ENCODE measurements at regions not wholly inside any gene's neighbourhood (a gene's known extent, or its start where the extent isn't known, plus 50 kb on each side); places are given as distances from the start of the nearest gene placed in this dataset.

DNA sequence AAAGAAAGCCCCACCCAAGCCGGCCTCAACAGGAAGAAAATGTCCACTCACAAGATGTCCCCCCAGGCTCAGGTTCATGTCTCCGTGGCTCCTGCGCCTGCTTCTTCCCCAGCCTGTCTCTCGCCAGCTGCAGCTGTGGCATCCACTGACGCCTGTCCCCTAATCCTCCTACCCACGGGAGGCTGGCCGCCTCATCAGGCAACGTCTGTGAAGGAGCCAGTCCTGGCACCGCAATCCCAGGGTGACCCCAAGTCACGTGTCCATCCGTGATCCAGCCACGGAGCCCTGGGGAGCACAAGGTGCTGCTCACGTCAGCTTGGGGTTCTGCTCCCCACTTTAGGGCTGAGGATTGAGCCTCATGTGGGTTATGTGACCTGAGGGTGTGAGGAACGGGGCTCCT lies 640.3 kb downstream of the CDH26 start:
- no peak for TF ChIP-seq CTCF (conservative IDR thresholded peaks at IDR 0.05; ENCODE audit: low read depth, low read length)
- TF ChIP-seq USF2 (IDR thresholded peaks at IDR 0.05; ENCODE audit: low read depth, low read length), result no peak
- no peak for TF ChIP-seq SMC3 (IDR thresholded peaks at IDR 0.05; ENCODE audit: low read depth, low read length)
- TF ChIP-seq MXI1 (IDR thresholded peaks at IDR 0.05; ENCODE audit: borderline replicate concordance, low read depth, low read length), result no peak
- TF ChIP-seq, protein P1, sequence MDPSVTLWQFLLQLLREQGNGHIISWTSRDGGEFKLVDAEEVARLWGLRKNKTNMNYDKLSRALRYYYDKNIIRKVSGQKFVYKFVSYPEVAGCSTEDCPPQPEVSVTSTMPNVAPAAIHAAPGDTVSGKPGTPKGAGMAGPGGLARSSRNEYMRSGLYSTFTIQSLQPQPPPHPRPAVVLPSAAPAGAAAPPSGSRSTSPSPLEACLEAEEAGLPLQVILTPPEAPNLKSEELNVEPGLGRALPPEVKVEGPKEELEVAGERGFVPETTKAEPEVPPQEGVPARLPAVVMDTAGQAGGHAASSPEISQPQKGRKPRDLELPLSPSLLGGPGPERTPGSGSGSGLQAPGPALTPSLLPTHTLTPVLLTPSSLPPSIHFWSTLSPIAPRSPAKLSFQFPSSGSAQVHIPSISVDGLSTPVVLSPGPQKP (IDR thresholded peaks at IDR 0.05; ENCODE audit: borderline replicate concordance, low read depth, low read length), result no peak
- no peak for TF ChIP-seq FOS (IDR thresholded peaks at IDR 0.05; ENCODE audit: low read depth, low read length)
- TF ChIP-seq POLR2A (IDR thresholded peaks at IDR 0.05; ENCODE audit: low read depth, low read length), result no peak
- TF ChIP-seq RAD21 (IDR thresholded peaks at IDR 0.05; ENCODE audit: low read length), result no peak
- no peak for TF ChIP-seq CEBPB (IDR thresholded peaks at IDR 0.05; ENCODE audit: low read depth, low read length)
- no peak for TF ChIP-seq MAFK (IDR thresholded peaks at IDR 0.05; ENCODE audit: low read depth, low read length)
- no peak for TF ChIP-seq RFX5 (IDR thresholded peaks at IDR 0.05; ENCODE audit: low read depth, low read length)
- no peak for TF ChIP-seq MAZ (IDR thresholded peaks at IDR 0.05; ENCODE audit: borderline replicate concordance, low read depth, low read length)
